WERI-Rb-1 (cell line): ENCODE measurements at regions not wholly inside any gene's neighbourhood (a gene's known extent, or its start where the extent isn't known, plus 50 kb on each side); places are given as distances from the start of the nearest gene placed in this dataset.

Experiments
- DNase-seq: peaks from one replicate; pipeline ENCODE4 v3.0.0-alpha.2; 2020
- H3K27ac ChIP-seq: fragments of 250-450 bp; sonication (Bioruptor Pico); 2 replicates; pipeline ENCODE4 v1.5.1; 2020; ENCODE audit warnings: mild to moderate bottlenecking, moderate library complexity
- H3K27me3 ChIP-seq: fragments of 250-450 bp; sonication (Bioruptor Pico); 2 replicates; pipeline ENCODE4 v1.5.1; 2021; ENCODE audit warnings: mild to moderate bottlenecking, low read depth, moderate library complexity; ENCODE audit not compliant: insufficient read depth, severe bottlenecking
- H3K36me3 ChIP-seq: fragments of 250-450 bp; sonication (Bioruptor Pico); 2 replicates; pipeline ENCODE4 v1.5.1; 2020; ENCODE audit warnings: mild to moderate bottlenecking, moderate library complexity
- H3K4me3 ChIP-seq: 2 replicates; pipeline ENCODE4 v1.5.1; 2011; ENCODE audit warnings: low read depth, mild to moderate bottlenecking, control low read depth, low read length
- H3K9me3 ChIP-seq: fragments of 250-450 bp; sonication (Bioruptor Pico); 2 replicates; pipeline ENCODE4 v1.5.1; 2021; ENCODE audit warnings: mild to moderate bottlenecking, moderate library complexity; ENCODE audit not compliant: severe bottlenecking
- TF ChIP-seq, protein P1 (sequence below): IDR thresholded peaks from 2 replicates; pipeline ENCODE4 v1.5.1; 2011; ENCODE audit warnings: low read depth, mild to moderate bottlenecking, control low read depth, inconsistent platforms, low read length

DNA sequence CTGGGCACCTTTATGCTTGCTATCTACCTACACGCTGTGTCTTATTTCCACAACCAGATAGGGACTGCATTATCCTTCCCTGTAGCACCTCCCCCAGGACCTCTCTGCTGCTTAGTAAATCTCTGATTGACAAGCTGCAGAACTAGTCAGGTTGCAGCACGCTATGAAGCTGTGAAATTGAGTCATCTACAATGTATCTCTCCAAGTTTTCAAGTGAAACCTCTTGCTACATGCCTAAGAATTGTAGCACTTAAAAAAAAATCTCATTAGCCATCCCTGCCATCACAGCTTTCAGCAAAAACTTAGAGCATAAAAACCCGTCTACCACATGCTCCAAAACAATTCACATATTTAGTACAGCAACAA lies 69.7 kb upstream of the FGFR2 start:
- H3K27me3 ChIP-seq = no peaks in the 10 kb centered on the region
- no peak overlapping the region for H3K27ac ChIP-seq
- no peaks in the 10 kb centered on the region for H3K36me3 ChIP-seq
- no peak for DNase-seq
- no peak overlapping the region for H3K4me3 ChIP-seq
- no peaks in the 10 kb centered on the region for H3K9me3 ChIP-seq
- TF ChIP-seq, protein P1, sequence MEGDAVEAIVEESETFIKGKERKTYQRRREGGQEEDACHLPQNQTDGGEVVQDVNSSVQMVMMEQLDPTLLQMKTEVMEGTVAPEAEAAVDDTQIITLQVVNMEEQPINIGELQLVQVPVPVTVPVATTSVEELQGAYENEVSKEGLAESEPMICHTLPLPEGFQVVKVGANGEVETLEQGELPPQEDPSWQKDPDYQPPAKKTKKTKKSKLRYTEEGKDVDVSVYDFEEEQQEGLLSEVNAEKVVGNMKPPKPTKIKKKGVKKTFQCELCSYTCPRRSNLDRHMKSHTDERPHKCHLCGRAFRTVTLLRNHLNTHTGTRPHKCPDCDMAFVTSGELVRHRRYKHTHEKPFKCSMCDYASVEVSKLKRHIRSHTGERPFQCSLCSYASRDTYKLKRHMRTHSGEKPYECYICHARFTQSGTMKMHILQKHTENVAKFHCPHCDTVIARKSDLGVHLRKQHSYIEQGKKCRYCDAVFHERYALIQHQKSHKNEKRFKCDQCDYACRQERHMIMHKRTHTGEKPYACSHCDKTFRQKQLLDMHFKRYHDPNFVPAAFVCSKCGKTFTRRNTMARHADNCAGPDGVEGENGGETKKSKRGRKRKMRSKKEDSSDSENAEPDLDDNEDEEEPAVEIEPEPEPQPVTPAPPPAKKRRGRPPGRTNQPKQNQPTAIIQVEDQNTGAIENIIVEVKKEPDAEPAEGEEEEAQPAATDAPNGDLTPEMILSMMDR = no peak

- no peak for DNase-seq
- Histone ChIP-seq H3K27me3 (no peaks in the 10 kb centered on the region), H3K27ac (no peak overlapping the region), H3K36me3 (no peaks in the 10 kb centered on the region), H3K9me3 (no peaks in the 10 kb centered on the region), H3K4me3 (no peak overlapping the region)
- TF ChIP-seq, protein P1 = no peak
Observed at GRCh38 chr10:121665809-121666208, 67.6 kb upstream of the FGFR2 start.

DNA sequence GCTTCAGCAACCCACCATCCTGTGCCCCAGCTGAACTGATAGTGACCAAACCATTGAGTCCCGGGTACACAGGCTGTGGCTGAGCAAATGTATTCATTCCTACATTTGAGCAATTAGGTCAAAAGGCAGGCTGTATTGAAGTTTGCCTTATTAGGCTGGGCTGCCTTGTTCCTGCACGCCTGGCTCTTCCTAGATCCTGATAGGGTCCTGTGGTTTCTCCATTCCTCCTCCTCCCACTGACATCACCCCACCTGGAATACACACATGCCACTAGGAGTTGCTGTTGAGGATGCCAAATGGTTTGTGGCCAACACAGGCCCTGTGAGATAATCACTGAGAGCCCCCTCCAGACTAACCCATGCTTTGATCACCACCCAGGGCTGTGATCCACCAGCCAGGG lies 66.4 kb upstream of the FGFR2 start:
- H3K27ac ChIP-seq = no peak overlapping the region
- DNase-seq = no peak
- H3K27me3 ChIP-seq = no peaks in the 10 kb centered on the region
- H3K9me3 ChIP-seq = no peaks in the 10 kb centered on the region
- no peak overlapping the region for H3K4me3 ChIP-seq
- H3K36me3 ChIP-seq = no peaks in the 10 kb centered on the region
- TF ChIP-seq, protein P1 = no peak

DNA sequence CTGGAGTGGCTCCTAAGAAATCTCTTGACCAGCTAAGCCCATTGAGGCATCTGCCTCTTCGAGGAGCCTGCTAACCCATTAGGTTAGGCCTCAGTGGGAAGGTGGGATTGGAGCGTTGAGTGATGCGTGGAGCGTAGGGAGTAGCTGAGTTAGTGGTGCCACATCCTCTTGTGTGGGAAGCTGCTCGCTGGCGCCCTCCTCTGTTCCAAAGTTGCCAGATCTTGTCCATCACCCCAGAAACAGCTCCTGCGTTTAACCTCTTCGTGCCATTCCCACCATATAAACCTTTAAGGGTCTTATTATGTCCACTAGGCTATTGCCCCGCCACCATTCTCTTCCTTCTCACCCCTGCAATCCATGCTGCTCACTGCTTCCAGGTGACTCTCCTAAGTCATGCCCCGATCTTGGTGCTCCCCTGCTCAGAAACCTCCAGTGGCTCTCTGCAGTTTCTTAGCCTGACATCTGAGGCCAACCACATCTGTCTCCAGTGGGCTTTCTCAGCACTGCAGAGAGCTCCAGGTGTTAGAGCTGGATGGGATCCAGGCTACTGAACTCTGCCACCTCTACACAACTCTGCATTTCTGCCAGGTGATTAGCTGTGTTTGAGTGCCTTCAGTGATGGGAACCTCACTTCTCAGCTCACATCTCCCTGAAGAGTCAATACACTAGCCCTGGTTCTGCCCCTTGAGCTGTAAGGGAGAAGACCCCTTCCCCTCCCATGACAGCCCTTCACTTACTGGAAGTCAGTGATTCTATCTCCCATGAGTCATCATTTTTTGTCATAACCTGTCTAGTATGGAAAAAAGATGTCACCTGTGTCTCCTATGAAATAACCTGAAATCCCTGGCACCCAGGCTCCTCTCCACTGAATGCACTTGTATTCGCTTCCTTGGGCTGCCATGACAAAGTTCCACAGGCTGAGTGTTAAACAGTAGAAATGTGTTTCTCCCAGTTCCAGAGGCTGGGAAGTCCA lies 65.0 kb upstream of the FGFR2 start:
- Histone ChIP-seq H3K36me3 (no peaks in the 10 kb centered on the region), H3K4me3 (no peak overlapping the region), H3K27ac (no peak overlapping the region), H3K9me3 (no peaks in the 10 kb centered on the region), H3K27me3 (no peaks in the 10 kb centered on the region)
- TF ChIP-seq, protein P1 = peak; percentile 87
- peak; percentile 52 for DNase-seq

- H3K27me3 ChIP-seq = no peaks in the 10 kb centered on the region
Observed at GRCh38 chr10:121662531-121662930, 64.3 kb upstream of the FGFR2 start.

More at GRCh38 chr10:121662531-121662930, 64.3 kb upstream of the FGFR2 start:
- no peak for DNase-seq
- TF ChIP-seq, protein P1 = no peak
- Histone ChIP-seq H3K27ac (no peak overlapping the region), H3K4me3 (no peak overlapping the region), H3K36me3 (no peaks in the 10 kb centered on the region), H3K9me3 (no peaks in the 10 kb centered on the region)
